ENCODE measurements at regions not wholly inside any gene's neighbourhood (a gene's known extent, or its start where the extent isn't known, plus 50 kb on each side); places are given as distances from the start of the nearest gene placed in this dataset.
"Not testable (repeated sequence)": the region's sequence is repeated elsewhere in the genome, so short reads cannot be mapped to it uniquely, and the experiment has no call there.

- intact Hi-C loops (cut with micrococcal nuclease), result no loop called here
Measured at GRCh38 chr10:28137907-28138880, 139.3 kb upstream of the ODAD2 start.

GRCh38 chr10:28135258-28135657 is 136.4 kb upstream of the ODAD2 start:
- intact Hi-C loops (cut with micrococcal nuclease), result no loop called here

GRCh38 chr10:28130267-28130666 is 131.4 kb upstream of the ODAD2 start:
- intact Hi-C loops (cut with micrococcal nuclease), result no loop called here

GRCh38 chr10:28127881-28128280 is 129.0 kb upstream of the ODAD2 start:
- intact Hi-C loops (cut with micrococcal nuclease), result no loop called here

- intact Hi-C loops (cut with micrococcal nuclease), result no loop called here
Measured at GRCh38 chr10:28125701-28126100, 126.8 kb upstream of the ODAD2 start.

GRCh38 chr10:28120795-28121194 is 121.9 kb upstream of the ODAD2 start:
- intact Hi-C loops (cut with micrococcal nuclease), result no loop called here

GRCh38 chr10:28120043-28120749 is 121.3 kb upstream of the ODAD2 start:
- intact Hi-C loops (cut with micrococcal nuclease), result no loop called here

GRCh38 chr10:28118985-28119628 is 120.2 kb upstream of the ODAD2 start:
- intact Hi-C loops (cut with micrococcal nuclease), result no loop called here

- intact Hi-C loops (cut with micrococcal nuclease), result no loop called here
Measured at GRCh38 chr10:28113202-28113601, 114.3 kb upstream of the ODAD2 start.

GRCh38 chr10:28111712-28112111 is 112.8 kb upstream of the ODAD2 start:
- intact Hi-C loops (cut with micrococcal nuclease), result no loop called here

- intact Hi-C loops (cut with micrococcal nuclease), result no loop called here
Measured at GRCh38 chr10:28105561-28105960, 106.7 kb upstream of the ODAD2 start.

GRCh38 chr10:28097633-28098032 is 98.8 kb upstream of the ODAD2 start:
- intact Hi-C loops (cut with micrococcal nuclease), result no loop called here

- intact Hi-C loops (cut with micrococcal nuclease), result no loop called here
Measured at GRCh38 chr10:28095791-28096378, 97.0 kb upstream of the ODAD2 start.

GRCh38 chr10:28094121-28094520 is 95.2 kb upstream of the ODAD2 start:
- intact Hi-C loops (cut with micrococcal nuclease), result no loop called here

GRCh38 chr10:28091913-28092312 is 93.0 kb upstream of the ODAD2 start:
- intact Hi-C loops (cut with micrococcal nuclease), result no loop called here

GRCh38 chr10:28090506-28090905 is 91.6 kb upstream of the ODAD2 start:
- intact Hi-C loops (cut with micrococcal nuclease), result no loop called here

- intact Hi-C loops (cut with micrococcal nuclease), result no loop called here
Measured at GRCh38 chr10:28089467-28089866, 90.6 kb upstream of the ODAD2 start.

- intact Hi-C loops (cut with micrococcal nuclease), result no loop called here
Measured at GRCh38 chr10:28087661-28088351, 88.9 kb upstream of the ODAD2 start.

GRCh38 chr10:28085760-28086159 is 86.9 kb upstream of the ODAD2 start:
- intact Hi-C loops (cut with micrococcal nuclease), result not testable (repeated sequence)

GRCh38 chr10:28082885-28083284 is 84.0 kb upstream of the ODAD2 start:
- intact Hi-C loops (cut with micrococcal nuclease), result no loop called here

GRCh38 chr10:28082316-28082715 is 83.4 kb upstream of the ODAD2 start:
- intact Hi-C loops (cut with micrococcal nuclease), result no loop called here

Measured in T-helper 2 cell treated with Interferon-gamma antibody and Interleukin-4, amounts not matched to agents 100 ng/mL and 5 ng/mL, for 36 hours (primary cell).